H1 (cell line): ENCODE measurements at regions not wholly inside any gene's neighbourhood (a gene's known extent, or its start where the extent isn't known, plus 50 kb on each side); places are given as distances from the start of the nearest gene placed in this dataset.

Experiments
- CTCF ChIA-PET: fragments of 300-600 bp; sonication (Branson Sonifier 250); formaldehyde crosslinking; loops from one replicate; lab custom pipeline; 2021; ENCODE audit not compliant: partially characterized antibody; lab: Charles Lee
- POLR2A ChIA-PET: fragments of 300-600 bp; sonication (Branson Sonifier 250); formaldehyde crosslinking; loops from one replicate; lab custom pipeline; 2021; ENCODE audit warnings: inconsistent platforms; ENCODE audit not compliant: partially characterized antibody; lab: Charles Lee
- DNase-seq, 2 experiments: peaks; one replicate each; pipeline versions ENCODE4 v3.0.0 to v3.0.0-alpha.2; 2010 to 2022; ENCODE audit warnings: low spot score in 2 of 2, low read depth in 1 of 2, mixed read lengths in 1 of 2
- FAIRE-seq: peaks from 2 replicates; lab custom pipeline; 2011; peaks lifted over from hg19 to GRCh38; lab: Jason Lieb, UNC
- H2AFZ ChIP-seq: 2 replicates; pipeline ENCODE4 v1.8.1; 2012; ENCODE audit warnings: low read length, inconsistent platforms
- H2AK5ac ChIP-seq: 2 replicates; pipeline ENCODE4 v1.6.1; 2013; ENCODE audit warnings: low read depth, low read length
- H2BK120ac ChIP-seq: replicated peaks from 2 replicates; pipeline ENCODE3; 2013; ENCODE audit warnings: low read depth, low read length, inconsistent platforms
- H2BK12ac ChIP-seq: 2 replicates; pipeline ENCODE4 v1.6.1; 2013; ENCODE audit warnings: low read depth, low read length
- H2BK15ac ChIP-seq: 2 replicates; pipeline ENCODE4 v1.6.1; 2013; ENCODE audit warnings: low read length
- H2BK20ac ChIP-seq: 2 replicates; pipeline ENCODE4 v1.6.1; 2013; ENCODE audit warnings: low read length
- H2BK5ac ChIP-seq: 2 replicates; pipeline ENCODE4 v1.6.1; 2013; ENCODE audit warnings: low read depth, low read length
- H3K14ac ChIP-seq: 2 replicates; pipeline ENCODE4 v1.6.1; 2013; ENCODE audit warnings: inconsistent platforms; ENCODE audit not compliant: insufficient read length
- H3K18ac ChIP-seq: 2 replicates; pipeline ENCODE4 v1.6.1; 2013; ENCODE audit warnings: low read length; ENCODE audit errors: extremely low read depth
- H3K23ac ChIP-seq: 2 replicates; pipeline ENCODE4 v1.6.1; 2013; ENCODE audit warnings: inconsistent platforms; ENCODE audit not compliant: insufficient read length
- H3K23me2 ChIP-seq: 2 replicates; pipeline ENCODE4 v1.6.1; 2013; ENCODE audit warnings: low read depth, low read length
- H3K27ac ChIP-seq: 2 replicates; pipeline ENCODE4 v1.6.1; 2011; ENCODE audit warnings: low read depth, low read length, inconsistent platforms
- H3K27me3 ChIP-seq, 4 experiments: replicated peaks in 1 of 4; 1 replicate in 1 of 4; 2 replicates in 3 of 4; pipeline versions ENCODE4 v1.6.1 to v1.8.1; 2011 to 2013; ENCODE audit warnings: low read length in 3 of 4, mild to moderate bottlenecking in 3 of 4, inconsistent platforms in 2 of 4, mixed read lengths in 2 of 4, moderate library complexity in 1 of 4; ENCODE audit not compliant: control insufficient read depth in 3 of 4, insufficient read depth in 3 of 4; ENCODE audit errors: extremely low read depth in 1 of 4
- H3K36me3 ChIP-seq, 4 experiments: 2 replicates each; pipeline versions ENCODE4 v1.6.1 to v1.8.1; 2011 to 2013; ENCODE audit warnings: mild to moderate bottlenecking in 4 of 4, low read length in 3 of 4, moderate library complexity in 2 of 4, control low read depth in 1 of 4, inconsistent platforms in 1 of 4; ENCODE audit not compliant: insufficient read depth in 4 of 4, control insufficient read depth in 2 of 4
- H3K4ac ChIP-seq: replicated peaks from 2 replicates; pipeline ENCODE3; 2013; ENCODE audit warnings: low read length, low read depth, mixed read lengths, inconsistent platforms; ENCODE audit not compliant: insufficient read length
- H3K4me1 ChIP-seq, 4 experiments: replicated peaks in 1 of 4; 1 replicate in 1 of 4; 2 replicates in 3 of 4; pipeline versions ENCODE4 v1.6.1 to v1.8.1; 2011 to 2013; ENCODE audit warnings: low read length in 3 of 4, inconsistent platforms in 2 of 4, mixed read lengths in 1 of 4; ENCODE audit not compliant: insufficient read depth in 4 of 4, control insufficient read depth in 3 of 4
- H3K4me2 ChIP-seq, 2 experiments: 2 replicates each; pipeline versions ENCODE4 v1.6.1 to v1.8.1; 2011 to 2013; ENCODE audit warnings: low read depth in 2 of 2, low read length in 2 of 2, control low read depth in 1 of 2, inconsistent platforms in 1 of 2, mild to moderate bottlenecking in 1 of 2; ENCODE audit not compliant: insufficient read depth in 1 of 2
- H3K4me3 ChIP-seq, 4 experiments: fragments of 200-600, 300-600 bp in 1 of 4; sonication (generic), shearing (Covaris generic), sonication (Bioruptor Twin) in 1 of 4; 2 replicates each; pipeline versions ENCODE4 v1.5.1 to v1.8.1; 2011 to 2016; ENCODE audit warnings: low read length in 4 of 4, low read depth in 3 of 4, control low read depth in 2 of 4, inconsistent platforms in 2 of 4, mild to moderate bottlenecking in 2 of 4, mixed read lengths in 1 of 4, moderate library complexity in 1 of 4; ENCODE audit not compliant: insufficient read depth in 2 of 4; ENCODE audit errors: extremely low read depth in 1 of 4
- H3K56ac ChIP-seq: replicated peaks from 2 replicates; pipeline ENCODE3; 2013; ENCODE audit warnings: low read depth, mild to moderate bottlenecking, mixed read lengths, low read length, inconsistent platforms; ENCODE audit not compliant: insufficient read length
- H3K79me1 ChIP-seq: 2 replicates; pipeline ENCODE4 v1.6.1; 2013; ENCODE audit warnings: low read depth, low read length, control low read depth
- H3K79me2 ChIP-seq, 2 experiments: 2 replicates each; pipeline versions ENCODE4 v1.6.1 to v1.8.1; 2012 to 2013; ENCODE audit warnings: low read length in 2 of 2, mild to moderate bottlenecking in 2 of 2, inconsistent platforms in 1 of 2; ENCODE audit not compliant: insufficient read depth in 2 of 2, control insufficient read depth in 1 of 2
- H3K9ac ChIP-seq, 4 experiments: replicated peaks in 1 of 4; 1 replicate in 1 of 4; 2 replicates in 3 of 4; pipeline versions ENCODE4 v1.6.1 to v1.8.1; 2011 to 2013; ENCODE audit warnings: low read depth in 3 of 4, low read length in 3 of 4, control low read depth in 2 of 4, mild to moderate bottlenecking in 2 of 4, moderate library complexity in 2 of 4, inconsistent platforms in 1 of 4; ENCODE audit errors: extremely low read depth in 1 of 4
- H3K9me3 ChIP-seq, 2 experiments: 2 replicates each; pipeline versions ENCODE4 v1.6.1 to v1.8.1; 2012 to 2013; ENCODE audit warnings: mild to moderate bottlenecking in 2 of 2, moderate library complexity in 2 of 2, control low read depth in 1 of 2, inconsistent platforms in 1 of 2, low read depth in 1 of 2, low read length in 1 of 2, mixed read lengths in 1 of 2; ENCODE audit not compliant: insufficient read depth in 2 of 2
- H4K20me1 ChIP-seq, 2 experiments: replicated peaks in 1 of 2; 2 replicates each; pipeline versions ENCODE3 to v1.8.1; 2011 to 2013; ENCODE audit warnings: inconsistent platforms in 2 of 2, low read length in 2 of 2, mild to moderate bottlenecking in 1 of 2; ENCODE audit not compliant: insufficient read depth in 2 of 2, control insufficient read depth in 1 of 2
- H4K5ac ChIP-seq: 2 replicates; pipeline ENCODE4 v1.6.1; 2013; ENCODE audit warnings: low read length, low read depth, mixed read lengths, inconsistent platforms; ENCODE audit not compliant: insufficient read length
- H4K8ac ChIP-seq: 2 replicates; pipeline ENCODE4 v1.8.0; 2013; ENCODE audit warnings: mild to moderate bottlenecking, moderate library complexity, low read length, inconsistent platforms; ENCODE audit not compliant: insufficient read depth; ENCODE audit errors: extremely low read depth
- H4K91ac ChIP-seq: replicated peaks from 2 replicates; pipeline ENCODE3; 2013; ENCODE audit warnings: low read length, mixed read lengths, inconsistent platforms; ENCODE audit not compliant: insufficient read length
- BACH1 ChIP-seq: IDR thresholded peaks from 2 replicates; pipeline ENCODE4 v1.6.1; 2012; ENCODE audit warnings: low read length, improper control_type of control experiment
- CHD1 ChIP-seq: IDR thresholded peaks from 2 replicates; pipeline ENCODE4 v1.6.1; 2012; ENCODE audit warnings: low read depth, low read length, improper control_type of control experiment
- CTBP2 ChIP-seq: IDR thresholded peaks from 2 replicates; pipeline ENCODE4 v1.7.0; 2011; ENCODE audit warnings: borderline replicate concordance, mild to moderate bottlenecking, moderate library complexity, mixed read lengths, low read length; ENCODE audit not compliant: insufficient read depth, insufficient read length
- HDAC2 ChIP-seq, 2 experiments: fragments of 300-600 bp in 1 of 2; sonication (generic) in 1 of 2; IDR thresholded peaks; 2 replicates each; pipeline ENCODE4 v1.6.1; 2011 to 2012; ENCODE audit warnings: low read depth in 2 of 2, low read length in 2 of 2, mild to moderate bottlenecking in 2 of 2, moderate library complexity in 2 of 2, borderline replicate concordance in 1 of 2, inconsistent platforms in 1 of 2
- KDM1A ChIP-seq: fragments of 200-600, 300-600 bp; sonication (generic); IDR thresholded peaks from 2 replicates; pipeline ENCODE4 v1.7.1; 2016; ENCODE audit warnings: mild to moderate bottlenecking, low read length, borderline replicate concordance
- NANOG ChIP-seq: IDR thresholded peaks from 2 replicates; pipeline ENCODE4 v1.6.1; 2011; ENCODE audit warnings: low read length, low read depth, mild to moderate bottlenecking, inconsistent platforms; ENCODE audit not compliant: insufficient read depth, poor library complexity, severe bottlenecking
- TEAD4 ChIP-seq: IDR thresholded peaks from 2 replicates; pipeline ENCODE4 v1.6.1; 2012; ENCODE audit warnings: low read depth, low read length, inconsistent platforms, mixed read lengths
- WGBS, 2 experiments: shearing (Covaris generic) in 1 of 2; methylation state at CpG; one replicate each; pipeline versions ENCODE4 v1.1.6 to v1.1.7; 2013 to 2015; ENCODE audit warnings: low lambda C conversion rate in 2 of 2, mixed read lengths in 2 of 2, inconsistent platforms in 1 of 2, low coverage in 1 of 2, missing lambda C conversion rate in 1 of 2; ENCODE audit not compliant: insufficient replicate concordance in 2 of 2, insufficient coverage in 1 of 2, insufficient read length in 1 of 2; ENCODE audit errors: extremely low coverage in 1 of 2, missing lambda C conversion rate in 1 of 2; 5-methylcytosine and 5-hydroxymethylcytosine counted together
- TF ChIP-seq, protein P1 (sequence below): IDR thresholded peaks from 2 replicates; pipeline ENCODE4 v1.6.1; 2011; ENCODE audit warnings: low read length, improper control_type of control experiment

DNA sequence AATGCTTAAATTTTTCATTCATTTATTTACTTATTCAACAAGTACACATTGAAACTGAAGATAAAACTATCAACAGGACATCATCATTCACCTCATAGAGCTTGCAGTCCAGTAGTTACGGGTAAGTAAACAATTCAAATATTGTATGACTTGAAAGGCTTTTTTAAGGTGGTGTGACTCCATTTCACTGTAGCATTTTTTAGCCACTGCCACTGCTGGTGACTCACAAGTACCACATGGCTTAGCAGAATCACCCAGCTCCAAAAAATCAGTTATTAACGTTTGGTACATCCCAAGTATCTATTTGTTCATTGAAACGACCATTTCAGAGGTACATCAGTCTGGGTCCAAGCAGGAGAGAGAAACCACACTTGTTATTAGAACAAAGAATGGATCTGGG lies 427.9 kb upstream of the DDI1 start:
- H3K23me2 ChIP-seq = no peaks in the 10 kb centered on the region

More for the DNA sequence above, 427.9 kb upstream of the DDI1 start:
- ChIA-PET CTCF (interaction anchor here (0.6 to 2.0 kb wide), 20 partner anchors 8 to 343 kb away, joined by 3 to 11 read pairs (median 4); no protein-coding TSS in a partner anchor), POLR2A (interaction anchor here (0.8 kb wide), 1 partner anchor 25 kb away, joined by 3 read pairs; no protein-coding TSS in a partner anchor)
- Histone ChIP-seq H4K8ac (no peak overlapping the region), H4K5ac (no peak overlapping the region), H3K4me3 (no peak overlapping the region), H3K4me2 (no peak overlapping the region), H3K14ac (no peak overlapping the region), H2BK15ac (no peak overlapping the region), H3K4me1 (no peaks in the 10 kb centered on the region), H3K9ac (no peak overlapping the region), H3K27ac (no peak overlapping the region), H3K36me3 (no peaks in the 10 kb centered on the region), H3K56ac (no peak overlapping the region), H2BK5ac (no peak overlapping the region), H3K9me3 (no peaks in the 10 kb centered on the region; a peak in 1 of 4 replicates), H2BK20ac (no peak overlapping the region), H4K91ac (no peak overlapping the region), H2BK120ac (no peak overlapping the region), H2AFZ (no peak overlapping the region), H3K79me2 (no peaks in the 10 kb centered on the region), H2AK5ac (no peak overlapping the region), H3K4ac (no peak overlapping the region), H3K79me1 (no peaks in the 10 kb centered on the region), H3K23ac (no peak overlapping the region), H4K20me1 (no peaks in the 10 kb centered on the region), H3K18ac (no peak overlapping the region), H3K27me3 (no peaks in the 10 kb centered on the region), H2BK12ac (no peak overlapping the region)
- WGBS, 2 experiments = 91% methylated on average over 3 of the region's 3 CpGs; no CpG with 5 or more reads in 1 of the 2 experiments
- FAIRE-seq = no peak
- TF ChIP-seq TEAD4 (no peak), CTBP2 (no peak), HDAC2 (IDR thresholded peaks at IDR 0.05; ENCODE audit: borderline replicate concordance in 1 of 2, low read depth in 2 of 2, low read length in 2 of 2) (no peak), NANOG (no peak), BACH1 (no peak), CHD1 (no peak), KDM1A (no peak)
- TF ChIP-seq, protein P1, sequence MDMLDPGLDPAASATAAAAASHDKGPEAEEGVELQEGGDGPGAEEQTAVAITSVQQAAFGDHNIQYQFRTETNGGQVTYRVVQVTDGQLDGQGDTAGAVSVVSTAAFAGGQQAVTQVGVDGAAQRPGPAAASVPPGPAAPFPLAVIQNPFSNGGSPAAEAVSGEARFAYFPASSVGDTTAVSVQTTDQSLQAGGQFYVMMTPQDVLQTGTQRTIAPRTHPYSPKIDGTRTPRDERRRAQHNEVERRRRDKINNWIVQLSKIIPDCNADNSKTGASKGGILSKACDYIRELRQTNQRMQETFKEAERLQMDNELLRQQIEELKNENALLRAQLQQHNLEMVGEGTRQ = no peak
- DNase-seq = no peak
